GM20000 (cell line): ENCODE measurements at regions not wholly inside any gene's neighbourhood (a gene's known extent, or its start where the extent isn't known, plus 50 kb on each side); places are given as distances from the start of the nearest gene placed in this dataset.
A peak's percentile ranks its signal among the peaks of the same experiment; 100 is the strongest.

Source experiments
- DNase-seq: peaks from one replicate; pipeline ENCODE4 v3.0.0; 2012; ENCODE audit warnings: low spot score
- CTCF ChIP-seq: IDR thresholded peaks from 2 replicates; pipeline ENCODE4 v1.5.1; 2012; ENCODE audit warnings: mild to moderate bottlenecking, control low read depth; ENCODE audit errors: extremely low read depth, missing control alignments

- DNase-seq = no peak
- no peak for TF ChIP-seq CTCF
These were observed 54.4 kb upstream of the PRDX4 start for GRCh38 chrX:23612846-23613245.

DNA sequence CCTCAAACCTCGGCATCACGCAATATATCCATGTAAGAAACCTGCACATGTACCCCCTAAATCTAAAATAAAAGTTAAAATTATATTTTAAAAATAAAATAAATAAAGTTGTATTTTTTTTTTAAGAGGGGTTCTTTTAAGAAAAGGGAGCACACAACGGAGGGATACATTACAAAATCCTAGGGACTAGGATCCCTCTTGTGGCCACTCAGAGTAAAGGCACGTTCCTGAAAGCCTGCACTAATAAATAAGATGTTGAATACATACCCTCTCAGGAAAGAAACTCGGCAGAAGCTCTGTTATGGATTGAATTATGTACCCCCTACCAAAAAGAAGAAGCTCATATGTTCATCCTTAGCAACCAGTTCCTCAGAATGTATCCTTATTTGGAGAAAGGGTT, 50.9 kb upstream of the PRDX4 start:
- TF ChIP-seq CTCF = peak; percentile 9
- peak; percentile 2 for DNase-seq
